Neural cell (in vitro differentiated cells): ENCODE measurements at regions not wholly inside any gene's neighbourhood (a gene's known extent, or its start where the extent isn't known, plus 50 kb on each side); places are given as distances from the start of the nearest gene placed in this dataset.

Experiments used
- H2AFZ ChIP-seq: fragments of 200-600, 300-800 bp; sonication (generic), shearing (Covaris generic); 2 replicates; pipeline ENCODE4 v1.6.0; 2014; ENCODE audit warnings: low read depth, mild to moderate bottlenecking, antibody characterized with exemption, low read length, moderate library complexity
- H3F3A ChIP-seq: fragments of 200-600 bp; shearing (Covaris generic); 2 replicates; pipeline ENCODE4 v1.6.1; 2016; ENCODE audit warnings: mild to moderate bottlenecking, moderate library complexity, mixed read lengths, antibody characterized with exemption, low read length; ENCODE audit not compliant: insufficient read depth, poor library complexity, severe bottlenecking
- H3K27ac ChIP-seq: fragments of 200-600, 300-800 bp; sonication (generic), shearing (Covaris generic); 2 replicates; pipeline ENCODE4 v1.5.1; 2014; ENCODE audit warnings: mild to moderate bottlenecking, low read length, moderate library complexity
- H3K27me3 ChIP-seq: fragments of 300-800, 200-600 bp; sonication (generic), shearing (Covaris generic); 2 replicates; pipeline ENCODE4 v1.6.0; 2014; ENCODE audit warnings: mild to moderate bottlenecking, low read depth, low read length, moderate library complexity; ENCODE audit not compliant: insufficient read depth
- H3K36me3 ChIP-seq: fragments of 300-800, 200-600 bp; sonication (generic), shearing (Covaris generic); 2 replicates; pipeline ENCODE4 v1.5.1; 2014; ENCODE audit warnings: mild to moderate bottlenecking, antibody characterized with exemption, low read length, moderate library complexity; ENCODE audit not compliant: insufficient read depth
- H3K4me2 ChIP-seq: fragments of 300-800, 200-600 bp; sonication (generic), shearing (Covaris generic); 2 replicates; pipeline ENCODE4 v1.6.0; 2014; ENCODE audit warnings: mild to moderate bottlenecking, low read length
- H3K4me3 ChIP-seq: fragments of 300-800, 200-600 bp; sonication (generic), shearing (Covaris generic); 2 replicates; pipeline ENCODE4 v1.5.1; 2014; ENCODE audit warnings: mild to moderate bottlenecking, low read length, moderate library complexity
- H3K79me2 ChIP-seq: fragments of 200-600 bp; shearing (Covaris generic); replicated peaks from 2 replicates; pipeline ENCODE4 v1.6.0; 2014; ENCODE audit warnings: mild to moderate bottlenecking, low read length, moderate library complexity; ENCODE audit not compliant: insufficient read depth
- H3K9ac ChIP-seq: fragments of 300-800, 200-600 bp; sonication (generic), shearing (Covaris generic); 2 replicates; pipeline ENCODE4 v1.6.1; 2016; ENCODE audit warnings: mild to moderate bottlenecking, low read length, mixed read lengths
- H3K9me2 ChIP-seq: fragments of 200-600 bp; shearing (Covaris generic); 2 replicates; pipeline ENCODE4 v1.6.1; 2016; ENCODE audit warnings: mild to moderate bottlenecking, low read length, mixed read lengths; ENCODE audit not compliant: insufficient read depth
- H3K9me3 ChIP-seq: fragments of 200-600, 300-800 bp; sonication (generic), shearing (Covaris generic); 2 replicates; pipeline ENCODE4 v1.6.1; 2016; ENCODE audit warnings: mild to moderate bottlenecking, mixed run types, low read length, moderate library complexity, mixed read lengths
- H4K20me1 ChIP-seq: fragments of 200-600 bp; shearing (Covaris generic); 2 replicates; pipeline ENCODE4 v1.6.1; 2016; ENCODE audit warnings: mild to moderate bottlenecking, mixed run types; ENCODE audit not compliant: insufficient read depth
- CTCF ChIP-seq: fragments of 450-650 bp; IDR thresholded peaks from 2 replicates; pipeline ENCODE4 v1.5.1; 2014; ENCODE audit warnings: antibody characterized with exemption, mild to moderate bottlenecking, moderate library complexity; ENCODE audit not compliant: poor library complexity, severe bottlenecking
- EZH2 ChIP-seq: fragments of 200-600, 300-800 bp; shearing (Covaris generic), sonication (generic); IDR thresholded peaks from 2 replicates; pipeline ENCODE4 v1.6.1; 2014; ENCODE audit warnings: antibody characterized with exemption, low read length, borderline replicate concordance, mild to moderate bottlenecking; ENCODE audit not compliant: insufficient read depth, poor library complexity, severe bottlenecking
- MXI1 ChIP-seq: fragments of 450-650 bp; conservative IDR thresholded peaks from 2 replicates; pipeline ENCODE4 v1.6.1; 2014; ENCODE audit warnings: antibody characterized with exemption, mild to moderate bottlenecking; ENCODE audit not compliant: poor library complexity, severe bottlenecking
- POLR2AphosphoS5 ChIP-seq: IDR thresholded peaks from 2 replicates; pipeline ENCODE4 v1.6.1; 2012
- SMC3 ChIP-seq: fragments of 450-650 bp; conservative IDR thresholded peaks from 2 replicates; pipeline ENCODE4 v1.6.1; 2014; ENCODE audit warnings: antibody characterized with exemption, mild to moderate bottlenecking, moderate library complexity; ENCODE audit not compliant: poor library complexity
- TAF1 ChIP-seq: IDR thresholded peaks from 2 replicates; pipeline ENCODE4 v1.6.1; 2012; ENCODE audit warnings: low read depth
- TF ChIP-seq, protein P1 (sequence below): IDR thresholded peaks from 2 replicates; pipeline ENCODE4 v1.6.1; 2012; ENCODE audit warnings: borderline replicate concordance

DNA sequence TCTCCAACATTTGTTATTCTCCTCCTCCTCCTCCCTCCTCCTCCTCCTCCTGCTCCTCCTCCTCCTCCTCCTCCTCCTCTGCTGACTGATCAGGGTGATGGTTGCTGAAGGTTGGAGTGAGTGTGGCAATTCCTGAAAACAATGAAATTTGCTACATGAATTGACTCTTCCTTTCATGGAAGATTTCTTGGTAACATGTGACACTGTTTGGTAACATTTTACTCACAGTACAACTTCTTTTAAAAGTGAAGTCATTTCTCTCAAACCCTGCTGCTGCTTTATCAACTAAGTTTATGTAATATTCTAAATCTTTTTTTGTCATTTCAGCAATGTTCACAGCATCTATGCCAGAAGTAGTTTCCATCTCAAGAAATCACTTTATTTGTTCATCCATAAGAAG is 543.0 kb downstream of the MAFB start:
- Histone ChIP-seq H3K36me3 (no peaks in the 10 kb centered on the region), H3K4me3 (no peak overlapping the region), H3K9ac (no peak overlapping the region), H3K27me3 (no peaks in the 10 kb centered on the region), H4K20me1 (no peaks in the 10 kb centered on the region), H3K4me2 (no peak overlapping the region), H3K9me2 (no peaks in the 10 kb centered on the region), H3K27ac (no peak overlapping the region), H3K79me2 (no peaks in the 10 kb centered on the region), H3F3A (no peaks in the 10 kb centered on the region), H2AFZ (no peak overlapping the region), H3K9me3 (no peaks in the 10 kb centered on the region)
- TF ChIP-seq POLR2AphosphoS5 (no peak), SMC3 (no peak), TAF1 (no peak)

GRCh38 chr20:40144581-40144980 is 544.5 kb downstream of the MAFB start:
- Histone ChIP-seq H3F3A (no peaks in the 10 kb centered on the region), H3K36me3 (no peaks in the 10 kb centered on the region), H3K4me2 (no peak overlapping the region), H3K4me3 (no peak overlapping the region), H3K27ac (no peak overlapping the region), H2AFZ (no peak overlapping the region), H4K20me1 (no peaks in the 10 kb centered on the region), H3K9me3 (no peaks in the 10 kb centered on the region), H3K27me3 (no peaks in the 10 kb centered on the region), H3K9me2 (no peaks in the 10 kb centered on the region), H3K9ac (no peak overlapping the region), H3K79me2 (no peaks in the 10 kb centered on the region)
- TF ChIP-seq, protein P1, sequence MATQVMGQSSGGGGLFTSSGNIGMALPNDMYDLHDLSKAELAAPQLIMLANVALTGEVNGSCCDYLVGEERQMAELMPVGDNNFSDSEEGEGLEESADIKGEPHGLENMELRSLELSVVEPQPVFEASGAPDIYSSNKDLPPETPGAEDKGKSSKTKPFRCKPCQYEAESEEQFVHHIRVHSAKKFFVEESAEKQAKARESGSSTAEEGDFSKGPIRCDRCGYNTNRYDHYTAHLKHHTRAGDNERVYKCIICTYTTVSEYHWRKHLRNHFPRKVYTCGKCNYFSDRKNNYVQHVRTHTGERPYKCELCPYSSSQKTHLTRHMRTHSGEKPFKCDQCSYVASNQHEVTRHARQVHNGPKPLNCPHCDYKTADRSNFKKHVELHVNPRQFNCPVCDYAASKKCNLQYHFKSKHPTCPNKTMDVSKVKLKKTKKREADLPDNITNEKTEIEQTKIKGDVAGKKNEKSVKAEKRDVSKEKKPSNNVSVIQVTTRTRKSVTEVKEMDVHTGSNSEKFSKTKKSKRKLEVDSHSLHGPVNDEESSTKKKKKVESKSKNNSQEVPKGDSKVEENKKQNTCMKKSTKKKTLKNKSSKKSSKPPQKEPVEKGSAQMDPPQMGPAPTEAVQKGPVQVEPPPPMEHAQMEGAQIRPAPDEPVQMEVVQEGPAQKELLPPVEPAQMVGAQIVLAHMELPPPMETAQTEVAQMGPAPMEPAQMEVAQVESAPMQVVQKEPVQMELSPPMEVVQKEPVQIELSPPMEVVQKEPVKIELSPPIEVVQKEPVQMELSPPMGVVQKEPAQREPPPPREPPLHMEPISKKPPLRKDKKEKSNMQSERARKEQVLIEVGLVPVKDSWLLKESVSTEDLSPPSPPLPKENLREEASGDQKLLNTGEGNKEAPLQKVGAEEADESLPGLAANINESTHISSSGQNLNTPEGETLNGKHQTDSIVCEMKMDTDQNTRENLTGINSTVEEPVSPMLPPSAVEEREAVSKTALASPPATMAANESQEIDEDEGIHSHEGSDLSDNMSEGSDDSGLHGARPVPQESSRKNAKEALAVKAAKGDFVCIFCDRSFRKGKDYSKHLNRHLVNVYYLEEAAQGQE, result no peak

- TF ChIP-seq POLR2AphosphoS5 (no peak), TAF1 (no peak), SMC3 (no peak), EZH2 (no peak), MXI1 (no peak), CTCF (no peak)
- peak overlapping the region; percentile 43 for H3K27ac ChIP-seq
- no peaks in the 10 kb centered on the region for H3K79me2 ChIP-seq
- no peak overlapping the region for H3K4me2 ChIP-seq
- H3F3A ChIP-seq, result peaks cover 3% of the 10 kb centered on the region
- no peak overlapping the region for H3K9ac ChIP-seq
- no peaks in the 10 kb centered on the region for H3K9me2 ChIP-seq
- H3K4me3 ChIP-seq, result no peak overlapping the region
- H3K9me3 ChIP-seq, result no peaks in the 10 kb centered on the region
- H4K20me1 ChIP-seq, result no peaks in the 10 kb centered on the region
- H3K27me3 ChIP-seq, result no peaks in the 10 kb centered on the region
- H2AFZ ChIP-seq, result no peak overlapping the region
- no peaks in the 10 kb centered on the region for H3K36me3 ChIP-seq
Observed at GRCh38 chr20:40134176-40134575, 554.9 kb downstream of the MAFB start.
